HEK293 (cell line): ENCODE measurements at regions not wholly inside any gene's neighbourhood (a gene's known extent, or its start where the extent isn't known, plus 50 kb on each side); places are given as distances from the start of the nearest gene placed in this dataset.

ENCODE experiments used
- ZNF121 ChIP-seq: fragments of 450-650 bp; formaldehyde crosslinking; IDR thresholded peaks from 2 replicates; pipeline ENCODE4 v1.5.1; 2016; ENCODE audit warnings: missing biosample characterization, missing genetic modification characterization
- ZNF138 ChIP-seq: fragments of 450-650 bp; formaldehyde crosslinking; IDR thresholded peaks from 2 replicates; pipeline ENCODE4 v1.5.1; 2016; ENCODE audit warnings: missing biosample characterization, missing genetic modification characterization, borderline replicate concordance
- ZNF146 ChIP-seq: fragments of 450-650 bp; formaldehyde crosslinking; IDR thresholded peaks from 2 replicates; pipeline ENCODE4 v1.5.1; 2016; ENCODE audit warnings: missing biosample characterization, missing genetic modification characterization
- ZNF24 ChIP-seq: fragments of 450-650 bp; formaldehyde crosslinking; IDR thresholded peaks from 2 replicates; pipeline ENCODE4 v1.5.1; 2016; ENCODE audit warnings: missing biosample characterization, missing genetic modification characterization
- ZNF274 ChIP-seq, 2 experiments: fragments of 200-500 bp in 1 of 2; fragments of 450-650 bp in 1 of 2; sonication (Bioruptor generic) in 1 of 2; formaldehyde crosslinking in 1 of 2; IDR thresholded peaks; 2 replicates each; pipeline versions ENCODE4 v1.5.1 to v1.6.1; 2014 to 2016; ENCODE audit warnings: borderline replicate concordance in 1 of 2, inconsistent platforms in 1 of 2, low read length in 1 of 2, missing biosample characterization in 1 of 2, missing genetic modification characterization in 1 of 2
- TF ChIP-seq, protein P1 (sequence below): fragments of 450-650 bp; formaldehyde crosslinking; IDR thresholded peaks from 2 replicates; pipeline ENCODE4 v1.5.1; 2016; ENCODE audit warnings: missing biosample characterization, missing genetic modification characterization

DNA sequence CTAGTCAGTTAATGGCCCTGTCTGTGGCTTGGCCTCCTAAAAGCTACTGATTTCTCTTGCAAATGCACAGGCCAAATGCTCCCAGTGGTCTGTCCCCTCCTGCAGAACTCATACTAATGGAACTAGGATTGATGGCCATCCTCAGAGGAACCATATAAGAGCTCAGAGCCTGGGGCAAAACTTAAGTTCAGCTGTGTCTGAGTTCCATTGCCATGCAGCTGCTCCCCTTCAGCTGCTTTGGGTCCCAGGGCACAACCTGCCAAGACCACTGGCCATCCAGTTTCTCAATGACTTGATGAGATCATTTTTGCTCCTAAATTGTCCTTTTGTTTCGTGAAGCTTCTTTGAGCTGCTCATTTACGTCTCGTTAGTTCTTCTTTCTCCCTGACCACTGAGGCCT lies 529.5 kb upstream of the TBL1XR1 start:
- TF ChIP-seq, protein P1, sequence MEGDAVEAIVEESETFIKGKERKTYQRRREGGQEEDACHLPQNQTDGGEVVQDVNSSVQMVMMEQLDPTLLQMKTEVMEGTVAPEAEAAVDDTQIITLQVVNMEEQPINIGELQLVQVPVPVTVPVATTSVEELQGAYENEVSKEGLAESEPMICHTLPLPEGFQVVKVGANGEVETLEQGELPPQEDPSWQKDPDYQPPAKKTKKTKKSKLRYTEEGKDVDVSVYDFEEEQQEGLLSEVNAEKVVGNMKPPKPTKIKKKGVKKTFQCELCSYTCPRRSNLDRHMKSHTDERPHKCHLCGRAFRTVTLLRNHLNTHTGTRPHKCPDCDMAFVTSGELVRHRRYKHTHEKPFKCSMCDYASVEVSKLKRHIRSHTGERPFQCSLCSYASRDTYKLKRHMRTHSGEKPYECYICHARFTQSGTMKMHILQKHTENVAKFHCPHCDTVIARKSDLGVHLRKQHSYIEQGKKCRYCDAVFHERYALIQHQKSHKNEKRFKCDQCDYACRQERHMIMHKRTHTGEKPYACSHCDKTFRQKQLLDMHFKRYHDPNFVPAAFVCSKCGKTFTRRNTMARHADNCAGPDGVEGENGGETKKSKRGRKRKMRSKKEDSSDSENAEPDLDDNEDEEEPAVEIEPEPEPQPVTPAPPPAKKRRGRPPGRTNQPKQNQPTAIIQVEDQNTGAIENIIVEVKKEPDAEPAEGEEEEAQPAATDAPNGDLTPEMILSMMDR (tag by site-specific recombination): no peak
- TF ChIP-seq ZNF121 (tag by site-specific recombination) (no peak), ZNF24 (tag by site-specific recombination) (no peak), ZNF146 (tag by site-specific recombination) (no peak), ZNF274 (IDR thresholded peaks at IDR 0.05; ENCODE audit: low read length) (no peak), ZNF274 (tag by site-specific recombination; IDR thresholded peaks at IDR 0.05; ENCODE audit: borderline replicate concordance) (no peak), ZNF138 (tag by site-specific recombination) (no peak)
